Erythroblast (primary cell): ENCODE measurements at regions not wholly inside any gene's neighbourhood (a gene's known extent, or its start where the extent isn't known, plus 50 kb on each side); places are given as distances from the start of the nearest gene placed in this dataset.

Source experiments
- GATA1 ChIP-seq: IDR thresholded peaks from 2 replicates; pipeline ENCODE4 v1.6.1; 2011; ENCODE audit warnings: low read depth, mild to moderate bottlenecking, control low read depth, low read length, moderate library complexity
- POLR2A ChIP-seq: IDR thresholded peaks from 2 replicates; pipeline ENCODE4 v1.6.1; 2011; ENCODE audit warnings: mild to moderate bottlenecking, low read length

- no peak for TF ChIP-seq GATA1
- TF ChIP-seq POLR2A = no peak
Observed at GRCh38 chr10:63007112-63007511, 126.0 kb upstream of the NRBF2 start.
